H9 (cell line): ENCODE measurements at regions not wholly inside any gene's neighbourhood (a gene's known extent, or its start where the extent isn't known, plus 50 kb on each side); places are given as distances from the start of the nearest gene placed in this dataset.

ENCODE experiments used
- DNase-seq: peaks from one replicate; pipeline ENCODE4 v3.0.0-alpha.2; 2017
- H2AFZ ChIP-seq: one replicate; pipeline ENCODE4 v1.6.1; 2013; ENCODE audit warnings: mild to moderate bottlenecking, low read length, control low read depth, moderate library complexity
- H2AK5ac ChIP-seq: 2 replicates; pipeline ENCODE4 v1.6.1; 2013; ENCODE audit warnings: low read length, control low read depth, mixed read lengths; ENCODE audit not compliant: insufficient read length
- H2BK120ac ChIP-seq: one replicate; pipeline ENCODE4 v1.6.1; 2013; ENCODE audit warnings: low read depth, mild to moderate bottlenecking, low read length, control low read depth, inconsistent platforms; ENCODE audit not compliant: poor library complexity, severe bottlenecking
- H2BK12ac ChIP-seq: 2 replicates; pipeline ENCODE4 v1.6.1; 2013; ENCODE audit warnings: low read length, control low read depth, mixed read lengths, low read depth; ENCODE audit not compliant: insufficient read length
- H2BK15ac ChIP-seq: 2 replicates; pipeline ENCODE4 v1.6.1; 2013; ENCODE audit warnings: low read depth, low read length, control low read depth
- H2BK20ac ChIP-seq: one replicate; pipeline ENCODE4 v1.6.1; 2013; ENCODE audit warnings: low read depth, mild to moderate bottlenecking, low read length, control low read depth, inconsistent platforms; ENCODE audit not compliant: poor library complexity, severe bottlenecking
- H2BK5ac ChIP-seq: 2 replicates; pipeline ENCODE4 v1.6.1; 2013; ENCODE audit warnings: low read length, control low read depth, mixed read lengths; ENCODE audit not compliant: insufficient read length
- H3K14ac ChIP-seq: 2 replicates; pipeline ENCODE4 v1.6.1; 2013; ENCODE audit warnings: low read length, control low read depth; ENCODE audit not compliant: insufficient read depth
- H3K18ac ChIP-seq: 2 replicates; pipeline ENCODE4 v1.6.1; 2013; ENCODE audit warnings: low read depth, mild to moderate bottlenecking, mixed read lengths, low read length, control low read depth; ENCODE audit not compliant: insufficient read length
- H3K23ac ChIP-seq: 2 replicates; pipeline ENCODE4 v1.6.1; 2013; ENCODE audit warnings: low read length, control low read depth, mixed read lengths, low read depth; ENCODE audit not compliant: insufficient read length
- H3K23me2 ChIP-seq: 2 replicates; pipeline ENCODE4 v1.6.1; 2013; ENCODE audit warnings: low read depth, mild to moderate bottlenecking, mixed read lengths, low read length, control low read depth; ENCODE audit not compliant: insufficient read length, poor library complexity, severe bottlenecking
- H3K27ac ChIP-seq: 2 replicates; pipeline ENCODE4 v1.5.1; 2013; ENCODE audit warnings: low read length, control low read depth, mixed read lengths, low read depth; ENCODE audit not compliant: insufficient read length
- H3K27me3 ChIP-seq: 2 replicates; pipeline ENCODE4 v1.6.1; 2013; ENCODE audit warnings: low read length, control low read depth, inconsistent platforms; ENCODE audit not compliant: insufficient read depth
- H3K4ac ChIP-seq: 2 replicates; pipeline ENCODE4 v1.6.1; 2013; ENCODE audit warnings: low read depth, mild to moderate bottlenecking, control low read depth, inconsistent platforms, low read length, moderate library complexity
- H3K4me1 ChIP-seq: 2 replicates; pipeline ENCODE4 v1.6.1; 2013; ENCODE audit warnings: low read length, control low read depth, inconsistent platforms; ENCODE audit not compliant: insufficient read depth
- H3K4me2 ChIP-seq: 2 replicates; pipeline ENCODE4 v1.6.1; 2013; ENCODE audit warnings: low read length, control low read depth, mixed read lengths; ENCODE audit not compliant: insufficient read length, insufficient read depth
- H3K56ac ChIP-seq: 2 replicates; pipeline ENCODE4 v1.6.1; 2013; ENCODE audit warnings: low read depth, mild to moderate bottlenecking, mixed read lengths, low read length, control low read depth; ENCODE audit not compliant: insufficient read length
- H3K79me1 ChIP-seq: 2 replicates; pipeline ENCODE4 v1.6.1; 2013; ENCODE audit warnings: low read depth, mild to moderate bottlenecking, moderate library complexity, low read length, control low read depth, inconsistent platforms; ENCODE audit not compliant: insufficient read depth, poor library complexity, severe bottlenecking
- H3K79me2 ChIP-seq: 2 replicates; pipeline ENCODE4 v1.6.1; 2013; ENCODE audit warnings: low read length, control low read depth, inconsistent platforms; ENCODE audit not compliant: insufficient read depth
- H3K9ac ChIP-seq: 2 replicates; pipeline ENCODE4 v1.6.1; 2013; ENCODE audit warnings: low read length, control low read depth, mixed read lengths; ENCODE audit not compliant: insufficient read length; ENCODE audit errors: extremely low read depth
- H3K9me3 ChIP-seq: one replicate; pipeline ENCODE4 v1.6.1; 2013; ENCODE audit warnings: low read depth, low read length, inconsistent platforms; ENCODE audit not compliant: control insufficient read depth
- H3T11ph ChIP-seq: one replicate; pipeline ENCODE4 v1.6.1; 2013; ENCODE audit warnings: mild to moderate bottlenecking, low read length, control low read depth, inconsistent platforms
- H4K20me1 ChIP-seq: one replicate; pipeline ENCODE4 v1.6.1; 2013; ENCODE audit not compliant: control insufficient read depth, insufficient read length, insufficient read depth
- H4K5ac ChIP-seq: 2 replicates; pipeline ENCODE4 v1.6.1; 2013; ENCODE audit warnings: low read depth, mild to moderate bottlenecking, mixed read lengths, low read length, control low read depth; ENCODE audit not compliant: insufficient read length
- H4K8ac ChIP-seq: replicated peaks from 2 replicates; pipeline ENCODE4 v1.6.1; 2013; ENCODE audit warnings: low read length, control low read depth, mixed read lengths, low read depth; ENCODE audit not compliant: insufficient read length
- H4K91ac ChIP-seq: 2 replicates; pipeline ENCODE4 v1.6.1; 2013; ENCODE audit warnings: low read depth, mild to moderate bottlenecking, moderate library complexity, mixed read lengths, low read length, control low read depth; ENCODE audit not compliant: insufficient read length
- H3K27ac Mint-ChIP-seq, 3 experiments: 2 replicates in 2 of 3; 3 replicates in 1 of 3; pipeline ENCODE4 v1.8.0; 2020 to 2021; ENCODE audit warnings: mixed read lengths in 3 of 3, mild to moderate bottlenecking in 1 of 3, moderate library complexity in 1 of 3
- H3K27me3 Mint-ChIP-seq: 2 replicates; pipeline ENCODE4 v1.8.0; 2021; ENCODE audit warnings: low read depth, mild to moderate bottlenecking, moderate library complexity, mixed read lengths
- H3K36me3 Mint-ChIP-seq, 3 experiments: 2 replicates in 2 of 3; 3 replicates in 1 of 3; pipeline ENCODE4 v1.8.0; 2020 to 2021; ENCODE audit warnings: low read depth in 3 of 3, mixed read lengths in 3 of 3; ENCODE audit not compliant: insufficient read depth in 1 of 3
- H3K4me1 Mint-ChIP-seq, 2 experiments: 2 replicates each; pipeline ENCODE4 v1.8.0; 2020; ENCODE audit warnings: mixed read lengths in 2 of 2
- H3K4me3 Mint-ChIP-seq, 2 experiments: 2 replicates in 1 of 2; 3 replicates in 1 of 2; pipeline ENCODE4 v1.8.0; 2020 to 2021; ENCODE audit warnings: mild to moderate bottlenecking in 2 of 2, mixed read lengths in 2 of 2, moderate library complexity in 1 of 2
- H3K9me3 Mint-ChIP-seq, 2 experiments: 2 replicates in 1 of 2; 3 replicates in 1 of 2; pipeline ENCODE4 v1.8.0; 2020; ENCODE audit warnings: mild to moderate bottlenecking in 2 of 2, mixed read lengths in 2 of 2, moderate library complexity in 1 of 2
- WGBS: extraction: QIAGEN DNeasy Blood & Tissue Kit; methylation state at CpG from one replicate; pipeline ENCODE4 v1.1.7; 2013; ENCODE audit warnings: missing lambda C conversion rate, low lambda C conversion rate, mixed read lengths; ENCODE audit not compliant: insufficient read length; ENCODE audit errors: extremely low coverage; 5-methylcytosine and 5-hydroxymethylcytosine counted together
- TF ChIP-seq, protein P1 (sequence below): fragments of 200-600 bp; sonication (generic); conservative IDR thresholded peaks from 3 replicates; pipeline ENCODE4 v1.8.0; 2021; ENCODE audit warnings: antibody characterized with exemption, mild to moderate bottlenecking

DNA sequence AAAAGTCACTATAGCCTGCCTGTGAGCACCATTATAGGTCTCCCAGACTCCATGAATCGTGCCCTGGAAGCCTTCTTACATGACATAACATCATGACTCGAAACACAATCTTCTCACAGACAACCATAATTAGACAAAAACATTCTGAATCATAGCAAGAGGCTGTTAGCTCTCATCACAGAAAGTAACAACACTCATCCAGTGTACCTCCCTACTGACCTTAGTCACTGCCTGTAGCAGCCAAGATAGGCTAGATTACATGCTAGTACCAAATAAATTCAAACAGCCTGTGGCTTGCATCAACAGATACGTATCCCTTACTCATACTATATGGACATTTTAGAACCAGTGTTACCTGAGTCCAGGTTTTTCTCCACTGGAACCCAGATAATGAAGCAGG is 663.8 kb upstream of the FOXG1 start:
- Mint-ChIP-seq H3K27me3 (no peaks in the 10 kb centered on the region; the same call in 1 of the 2 replicates), H3K4me1 (peaks cover 2 to 4% of the 10 kb centered on the region in 2 experiments; a peak in 3 of 4 replicates), H3K4me3 (no peak overlapping the region), H3K27ac (no peak overlapping the region), H3K9me3 (no peaks in the 10 kb centered on the region), H3K36me3 (peaks cover 0 to 3% (median 0%) of the 10 kb centered on the region in 3 experiments; a peak in 2 of 7 replicates)
- no peak overlapping the region for H2BK5ac ChIP-seq
- no peak overlapping the region for H2BK120ac ChIP-seq
- no peak overlapping the region for H4K8ac ChIP-seq
- no peak overlapping the region for H3K23ac ChIP-seq
- H2AK5ac ChIP-seq = no peak overlapping the region
- no peak overlapping the region for H3K56ac ChIP-seq
- H3K79me1 ChIP-seq = no peaks in the 10 kb centered on the region
- H3K27ac ChIP-seq = no peak overlapping the region
- H4K91ac ChIP-seq = no peak overlapping the region
- no peak overlapping the region for H2BK20ac ChIP-seq
- no peaks in the 10 kb centered on the region for H4K20me1 ChIP-seq
- DNase-seq = no peak
- TF ChIP-seq, protein P1, sequence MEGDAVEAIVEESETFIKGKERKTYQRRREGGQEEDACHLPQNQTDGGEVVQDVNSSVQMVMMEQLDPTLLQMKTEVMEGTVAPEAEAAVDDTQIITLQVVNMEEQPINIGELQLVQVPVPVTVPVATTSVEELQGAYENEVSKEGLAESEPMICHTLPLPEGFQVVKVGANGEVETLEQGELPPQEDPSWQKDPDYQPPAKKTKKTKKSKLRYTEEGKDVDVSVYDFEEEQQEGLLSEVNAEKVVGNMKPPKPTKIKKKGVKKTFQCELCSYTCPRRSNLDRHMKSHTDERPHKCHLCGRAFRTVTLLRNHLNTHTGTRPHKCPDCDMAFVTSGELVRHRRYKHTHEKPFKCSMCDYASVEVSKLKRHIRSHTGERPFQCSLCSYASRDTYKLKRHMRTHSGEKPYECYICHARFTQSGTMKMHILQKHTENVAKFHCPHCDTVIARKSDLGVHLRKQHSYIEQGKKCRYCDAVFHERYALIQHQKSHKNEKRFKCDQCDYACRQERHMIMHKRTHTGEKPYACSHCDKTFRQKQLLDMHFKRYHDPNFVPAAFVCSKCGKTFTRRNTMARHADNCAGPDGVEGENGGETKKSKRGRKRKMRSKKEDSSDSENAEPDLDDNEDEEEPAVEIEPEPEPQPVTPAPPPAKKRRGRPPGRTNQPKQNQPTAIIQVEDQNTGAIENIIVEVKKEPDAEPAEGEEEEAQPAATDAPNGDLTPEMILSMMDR = no peak
- no peaks in the 10 kb centered on the region; the same call in 1 of the 2 replicates for H3K4me1 ChIP-seq
- H3T11ph ChIP-seq = no peak overlapping the region
- H3K9ac ChIP-seq = no peak overlapping the region
- no CpG with 5 or more reads among the region's 3 CpGs for WGBS
- no peak overlapping the region for H3K18ac ChIP-seq
- H3K4ac ChIP-seq = no peak overlapping the region
- no peak overlapping the region for H2AFZ ChIP-seq
- H3K14ac ChIP-seq = no peak overlapping the region
- H3K79me2 ChIP-seq = no peaks in the 10 kb centered on the region
- H3K9me3 ChIP-seq = no peaks in the 10 kb centered on the region
- H3K23me2 ChIP-seq = no peaks in the 10 kb centered on the region
- no peak overlapping the region for H3K4me2 ChIP-seq
- H2BK12ac ChIP-seq = no peak overlapping the region
- H2BK15ac ChIP-seq = no peak overlapping the region
- H3K27me3 ChIP-seq = no peaks in the 10 kb centered on the region
- no peak overlapping the region for H4K5ac ChIP-seq
